WI38 (cell line): ENCODE measurements at regions not wholly inside any gene's neighbourhood (a gene's known extent, or its start where the extent isn't known, plus 50 kb on each side); places are given as distances from the start of the nearest gene placed in this dataset.

Experiments used
- H3K4me3 ChIP-seq: 2 replicates; pipeline ENCODE4 v1.5.1; 2011; ENCODE audit warnings: low read depth, mild to moderate bottlenecking, control low read depth, low read length
- TF ChIP-seq, protein P1 (sequence below): IDR thresholded peaks from 2 replicates; pipeline ENCODE4 v1.5.1; 2012; ENCODE audit warnings: low read depth, mild to moderate bottlenecking, control low read depth, low read length

DNA sequence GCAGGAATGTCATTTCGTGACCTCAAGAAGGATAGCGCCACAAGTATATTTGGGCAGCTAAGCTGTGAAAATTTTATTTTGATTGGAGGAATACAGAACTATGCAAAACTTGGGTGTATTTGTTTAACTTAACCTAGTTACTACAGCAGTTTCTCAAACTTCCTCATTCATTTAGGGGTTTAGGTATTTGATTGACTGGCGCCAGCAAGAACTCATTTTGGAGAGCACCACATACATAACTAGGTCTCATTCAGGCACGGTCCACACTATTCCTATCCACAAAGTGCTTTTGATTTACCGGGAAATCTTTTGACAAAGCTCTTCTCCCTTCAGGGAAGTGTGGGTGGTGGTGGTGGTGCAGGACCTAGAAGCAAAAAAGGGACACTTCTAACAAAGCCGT, 155.1 kb upstream of the NRIP1 start:
- no peak overlapping the region for H3K4me3 ChIP-seq
- TF ChIP-seq, protein P1, sequence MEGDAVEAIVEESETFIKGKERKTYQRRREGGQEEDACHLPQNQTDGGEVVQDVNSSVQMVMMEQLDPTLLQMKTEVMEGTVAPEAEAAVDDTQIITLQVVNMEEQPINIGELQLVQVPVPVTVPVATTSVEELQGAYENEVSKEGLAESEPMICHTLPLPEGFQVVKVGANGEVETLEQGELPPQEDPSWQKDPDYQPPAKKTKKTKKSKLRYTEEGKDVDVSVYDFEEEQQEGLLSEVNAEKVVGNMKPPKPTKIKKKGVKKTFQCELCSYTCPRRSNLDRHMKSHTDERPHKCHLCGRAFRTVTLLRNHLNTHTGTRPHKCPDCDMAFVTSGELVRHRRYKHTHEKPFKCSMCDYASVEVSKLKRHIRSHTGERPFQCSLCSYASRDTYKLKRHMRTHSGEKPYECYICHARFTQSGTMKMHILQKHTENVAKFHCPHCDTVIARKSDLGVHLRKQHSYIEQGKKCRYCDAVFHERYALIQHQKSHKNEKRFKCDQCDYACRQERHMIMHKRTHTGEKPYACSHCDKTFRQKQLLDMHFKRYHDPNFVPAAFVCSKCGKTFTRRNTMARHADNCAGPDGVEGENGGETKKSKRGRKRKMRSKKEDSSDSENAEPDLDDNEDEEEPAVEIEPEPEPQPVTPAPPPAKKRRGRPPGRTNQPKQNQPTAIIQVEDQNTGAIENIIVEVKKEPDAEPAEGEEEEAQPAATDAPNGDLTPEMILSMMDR: no peak

GRCh38 chr21:15221799-15222386, 157.1 kb upstream of the NRIP1 start:
- TF ChIP-seq, protein P1: no peak
- no peak overlapping the region for H3K4me3 ChIP-seq

GRCh38 chr21:15222707-15223106, 157.9 kb upstream of the NRIP1 start:
- TF ChIP-seq, protein P1: no peak
- no peak overlapping the region for H3K4me3 ChIP-seq

GRCh38 chr21:15224346-15225086, 159.7 kb upstream of the NRIP1 start:
- H3K4me3 ChIP-seq: no peak overlapping the region
- TF ChIP-seq, protein P1: no peak

DNA sequence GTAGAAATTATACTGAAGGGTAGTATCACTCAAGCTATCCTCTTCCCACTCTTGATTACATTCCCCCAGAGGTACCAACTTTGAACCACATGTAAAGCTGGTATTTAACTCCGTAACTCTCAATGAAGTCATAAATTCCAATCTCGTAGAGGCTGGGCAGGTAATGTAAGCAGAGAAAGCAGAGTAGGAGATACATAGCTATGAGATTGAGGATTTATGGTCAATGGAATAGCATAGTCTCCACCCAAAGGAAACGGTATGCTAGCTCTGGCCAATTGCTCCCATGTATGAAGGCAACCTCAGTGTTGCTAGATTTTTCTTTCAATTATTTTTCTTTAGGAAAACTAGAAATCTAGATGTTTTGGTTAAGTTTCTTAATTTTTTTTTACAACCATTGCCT, 163.1 kb upstream of the NRIP1 start:
- TF ChIP-seq, protein P1: no peak
- no peak overlapping the region for H3K4me3 ChIP-seq

DNA sequence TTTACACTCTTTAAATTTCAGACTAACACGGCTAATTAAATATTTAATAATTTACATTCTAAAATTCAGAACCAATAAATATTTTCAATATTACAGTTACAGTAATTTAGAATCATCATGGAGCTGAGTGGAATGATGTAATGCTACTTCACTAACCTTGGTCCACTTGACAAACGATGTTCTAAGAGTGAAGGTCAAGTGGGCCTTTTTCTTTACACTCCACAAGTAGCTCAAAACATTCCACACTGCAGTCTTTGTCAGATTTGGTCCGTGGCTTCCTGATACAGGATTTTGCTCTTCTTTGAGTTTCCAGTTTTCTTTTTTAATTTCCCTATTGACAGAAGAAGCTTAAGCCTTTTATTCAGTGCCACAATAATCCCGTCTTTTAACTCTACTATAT, 164.6 kb upstream of the NRIP1 start:
- no peak overlapping the region for H3K4me3 ChIP-seq
- TF ChIP-seq, protein P1: no peak

GRCh38 chr21:15233611-15234010, 168.8 kb upstream of the NRIP1 start:
- H3K4me3 ChIP-seq: no peak overlapping the region
- TF ChIP-seq, protein P1: no peak
